Sigmoid colon (tissue), 3 donors: ENCODE measurements at regions not wholly inside any gene's neighbourhood (a gene's known extent, or its start where the extent isn't known, plus 50 kb on each side); places are given as distances from the start of the nearest gene placed in this dataset.

Experiments used
- CTCF ChIP-seq, 4 experiments: fragments of 450-650 bp in 3 of 4; fragments of 200-600 bp in 1 of 4; IDR thresholded peaks; one replicate each; pipeline ENCODE4 v1.5.1; 2016 to 2019; ENCODE audit warnings: antibody characterized with exemption in 4 of 4, mild to moderate bottlenecking in 3 of 4, moderate library complexity in 2 of 4
- POLR2A ChIP-seq, 2 donors: fragments of 450-650 bp; IDR thresholded peaks; one replicate each; pipeline ENCODE4 v1.6.1; 2016; ENCODE audit warnings: antibody characterized with exemption in 2 of 2, mild to moderate bottlenecking in 2 of 2, moderate library complexity in 2 of 2

GRCh38 chr2:208552943-208553342 is 146.4 kb downstream of the PTH2R start:
- TF ChIP-seq CTCF (IDR thresholded peaks at IDR 0.05) (no peak), POLR2A (IDR thresholded peaks at IDR 0.05) (no peak)
